ENCODE measurements at regions not wholly inside any gene's neighbourhood (a gene's known extent, or its start where the extent isn't known, plus 50 kb on each side); places are given as distances from the start of the nearest gene placed in this dataset.

GRCh38 chr16:6988846-6989245 lies 343.8 kb upstream of the RBFOX1 start:
- H3K9me3 ChIP-seq = no peaks in the 10 kb centered on the region
- ATAC-seq = no peak
- no peak overlapping the region for H3K4me3 ChIP-seq
- H3K27me3 ChIP-seq = no peaks in the 10 kb centered on the region
- H3K36me3 ChIP-seq = no peaks in the 10 kb centered on the region
- no peak for DNase-seq
- no peak overlapping the region for H3K27ac ChIP-seq
- no peaks in the 10 kb centered on the region for H3K4me1 ChIP-seq
- intact Hi-C loops (cut with DNase I) = no loop called here
- WGBS, 4 donors = 84 to 90% (median 85%) methylated on average over 10 of the region's 10 CpGs
- TF ChIP-seq POLR2A (IDR thresholded peaks at IDR 0.05) (no peak), CTCF (IDR thresholded peaks at IDR 0.05) (no peak)

- no peak overlapping the region for H3K27ac ChIP-seq
- no peaks in the 10 kb centered on the region for H3K9me3 ChIP-seq
- H3K4me3 ChIP-seq = no peak overlapping the region
- DNase-seq (no peak), ATAC-seq (no peak)
- H3K36me3 ChIP-seq = no peaks in the 10 kb centered on the region
- TF ChIP-seq CTCF (IDR thresholded peaks at IDR 0.05) = no peak
- WGBS, 4 donors = 67 to 70% (median 69%) methylated on average over 7 to 8 of the region's 8 CpGs
- intact Hi-C loops (cut with DNase I) = no loop called here
- no peaks in the 10 kb centered on the region for H3K4me1 ChIP-seq
- H3K27me3 ChIP-seq = no peaks in the 10 kb centered on the region
Observed at GRCh38 chr16:6977916-6978315, 354.7 kb upstream of the RBFOX1 start.

- Histone ChIP-seq H3K27me3 (no peaks in the 10 kb centered on the region), H3K4me1 (no peaks in the 10 kb centered on the region), H3K9me3 (no peaks in the 10 kb centered on the region), H3K36me3 (no peaks in the 10 kb centered on the region), H3K4me3 (no peak overlapping the region), H3K27ac (no peak overlapping the region)
- no peak for TF ChIP-seq CTCF (IDR thresholded peaks at IDR 0.05)
- no peak for TF ChIP-seq POLR2A (IDR thresholded peaks at IDR 0.05)
- intact Hi-C loops (cut with DNase I) = no loop called here
- ATAC-seq (no peak), DNase-seq (no peak)
- 72 to 77% (median 74%) methylated on average over 7 of the region's 7 CpGs for WGBS, 4 donors
Observed at GRCh38 chr16:6977291-6977690, 355.4 kb upstream of the RBFOX1 start.

GRCh38 chr16:6976716-6977115 lies 355.9 kb upstream of the RBFOX1 start:
- WGBS, 4 donors = 91 to 97% (median 92%) methylated on average over 1 of the region's 1 CpG
- Histone ChIP-seq H3K4me3 (no peak overlapping the region), H3K36me3 (no peaks in the 10 kb centered on the region), H3K27ac (no peak overlapping the region), H3K27me3 (no peaks in the 10 kb centered on the region), H3K4me1 (no peaks in the 10 kb centered on the region), H3K9me3 (no peaks in the 10 kb centered on the region)
- DNase-seq (no peak), ATAC-seq (no peak)
- intact Hi-C loops (cut with DNase I) = no loop called here
- TF ChIP-seq POLR2A (IDR thresholded peaks at IDR 0.05) (no peak), CTCF (IDR thresholded peaks at IDR 0.05) (no peak)

Measured in heart left ventricle (tissue), 16 donors.